Vagina (tissue), 2 donors: ENCODE measurements at regions not wholly inside any gene's neighbourhood (a gene's known extent, or its start where the extent isn't known, plus 50 kb on each side); places are given as distances from the start of the nearest gene placed in this dataset.

ENCODE experiments used
- POLR2A ChIP-seq, 2 donors: fragments of 450-650 bp; IDR thresholded peaks; one replicate each; pipeline ENCODE4 v1.6.1; 2017; ENCODE audit warnings: antibody characterized with exemption in 2 of 2, mild to moderate bottlenecking in 2 of 2, moderate library complexity in 2 of 2
- TF ChIP-seq, protein P1 (sequence below), 3 experiments: fragments of 450-650 bp in 2 of 3; fragments of 200-600 bp in 1 of 3; sonication (generic) in 1 of 3; IDR thresholded peaks; one replicate each; pipeline ENCODE4 v1.5.1; 2017 to 2019; ENCODE audit warnings: antibody characterized with exemption in 3 of 3, mild to moderate bottlenecking in 2 of 3, moderate library complexity in 2 of 3

DNA sequence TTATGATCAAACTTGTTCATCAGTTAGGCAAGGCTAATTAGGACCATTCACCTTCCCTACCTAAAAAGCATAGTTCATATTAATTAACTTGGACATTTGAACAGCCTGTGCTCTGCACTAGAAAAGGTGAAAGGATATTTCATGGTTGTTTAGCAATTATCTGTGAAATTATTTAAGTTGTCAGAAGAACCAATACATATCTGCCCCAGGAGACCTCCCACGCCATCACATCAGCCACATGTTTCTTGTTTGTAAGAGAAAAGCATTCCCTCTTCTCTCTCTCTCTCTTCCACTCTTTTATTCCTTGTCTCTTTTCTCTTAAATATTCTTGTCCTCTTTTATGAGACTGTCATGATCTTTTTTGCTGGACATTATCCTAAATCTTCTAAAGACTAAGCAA is 282.0 kb upstream of the RND3 start:
- TF ChIP-seq, protein P1, sequence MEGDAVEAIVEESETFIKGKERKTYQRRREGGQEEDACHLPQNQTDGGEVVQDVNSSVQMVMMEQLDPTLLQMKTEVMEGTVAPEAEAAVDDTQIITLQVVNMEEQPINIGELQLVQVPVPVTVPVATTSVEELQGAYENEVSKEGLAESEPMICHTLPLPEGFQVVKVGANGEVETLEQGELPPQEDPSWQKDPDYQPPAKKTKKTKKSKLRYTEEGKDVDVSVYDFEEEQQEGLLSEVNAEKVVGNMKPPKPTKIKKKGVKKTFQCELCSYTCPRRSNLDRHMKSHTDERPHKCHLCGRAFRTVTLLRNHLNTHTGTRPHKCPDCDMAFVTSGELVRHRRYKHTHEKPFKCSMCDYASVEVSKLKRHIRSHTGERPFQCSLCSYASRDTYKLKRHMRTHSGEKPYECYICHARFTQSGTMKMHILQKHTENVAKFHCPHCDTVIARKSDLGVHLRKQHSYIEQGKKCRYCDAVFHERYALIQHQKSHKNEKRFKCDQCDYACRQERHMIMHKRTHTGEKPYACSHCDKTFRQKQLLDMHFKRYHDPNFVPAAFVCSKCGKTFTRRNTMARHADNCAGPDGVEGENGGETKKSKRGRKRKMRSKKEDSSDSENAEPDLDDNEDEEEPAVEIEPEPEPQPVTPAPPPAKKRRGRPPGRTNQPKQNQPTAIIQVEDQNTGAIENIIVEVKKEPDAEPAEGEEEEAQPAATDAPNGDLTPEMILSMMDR (IDR thresholded peaks at IDR 0.05), result no peak
- no peak for TF ChIP-seq POLR2A (IDR thresholded peaks at IDR 0.05)
